ENCODE measurements at regions not wholly inside any gene's neighbourhood (a gene's known extent, or its start where the extent isn't known, plus 50 kb on each side); places are given as distances from the start of the nearest gene placed in this dataset.

DNA sequence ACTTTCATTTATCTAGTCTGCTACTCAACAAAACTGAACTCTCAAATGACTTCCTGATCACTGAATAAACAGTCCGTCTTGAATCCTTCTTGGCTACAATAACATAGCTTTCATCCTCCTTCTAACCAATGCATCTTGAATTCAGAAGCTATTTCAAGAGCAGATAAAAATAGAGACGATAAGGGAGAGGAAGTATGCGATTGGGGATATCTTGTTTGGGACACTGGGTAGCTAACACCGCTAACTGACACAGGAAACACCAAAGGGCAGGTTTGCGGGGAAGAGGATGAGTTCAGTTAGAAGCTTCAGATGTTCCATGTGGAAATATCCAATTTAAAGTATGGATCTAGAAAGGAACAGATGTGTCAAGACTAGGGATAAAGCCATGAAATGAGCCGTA, 102.5 kb downstream of the SLC41A2 start (continued):
- TF ChIP-seq, protein P1, sequence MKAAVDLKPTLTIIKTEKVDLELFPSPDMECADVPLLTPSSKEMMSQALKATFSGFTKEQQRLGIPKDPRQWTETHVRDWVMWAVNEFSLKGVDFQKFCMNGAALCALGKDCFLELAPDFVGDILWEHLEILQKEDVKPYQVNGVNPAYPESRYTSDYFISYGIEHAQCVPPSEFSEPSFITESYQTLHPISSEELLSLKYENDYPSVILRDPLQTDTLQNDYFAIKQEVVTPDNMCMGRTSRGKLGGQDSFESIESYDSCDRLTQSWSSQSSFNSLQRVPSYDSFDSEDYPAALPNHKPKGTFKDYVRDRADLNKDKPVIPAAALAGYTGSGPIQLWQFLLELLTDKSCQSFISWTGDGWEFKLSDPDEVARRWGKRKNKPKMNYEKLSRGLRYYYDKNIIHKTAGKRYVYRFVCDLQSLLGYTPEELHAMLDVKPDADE (IDR thresholded peaks at IDR 0.05) = no peak
- no peak for TF ChIP-seq STAT1 (IDR thresholded peaks at IDR 0.05; ENCODE audit: unreplicated experiment)
- TF ChIP-seq POLR2AphosphoS5 (IDR thresholded peaks at IDR 0.05; ENCODE audit: low read depth) = no peak
- TF ChIP-seq ZNF114 (CRISPR knock-in tag; IDR thresholded peaks at IDR 0.05) = no peak
- no peak for TF ChIP-seq ZNF331 (CRISPR knock-in tag; IDR thresholded peaks at IDR 0.05; ENCODE audit: low read depth)
- TF ChIP-seq EZH2phosphoT487 (IDR thresholded peaks at IDR 0.05; ENCODE audit: unreplicated experiment) = no peak
- TF ChIP-seq NANOG (IDR thresholded peaks at IDR 0.05; ENCODE audit: borderline replicate concordance) = no peak
- no peak for TF ChIP-seq JUNB (IDR thresholded peaks at IDR 0.05; ENCODE audit: unreplicated experiment)

DNA sequence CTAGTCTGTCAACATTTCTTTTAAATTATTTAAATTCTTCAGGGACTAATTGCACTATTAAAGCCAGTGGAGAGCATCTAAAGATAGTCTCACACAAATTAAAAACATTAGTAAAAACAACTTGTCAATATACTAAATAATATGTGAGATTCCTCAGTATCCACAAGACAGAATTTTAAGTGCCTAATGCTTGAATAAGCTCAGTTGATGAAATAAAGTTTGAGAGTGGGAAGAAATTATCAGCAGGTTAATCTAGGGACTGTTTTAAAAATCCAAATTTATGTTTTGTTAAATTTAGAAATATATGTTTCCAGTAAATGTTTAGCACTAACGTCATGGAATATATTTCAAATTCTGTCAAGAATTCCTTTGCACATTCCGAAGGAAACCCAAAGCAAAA, 105.2 kb downstream of the SLC41A2 start:
- H3K27me3 Mint-ChIP-seq (ENCODE audit: insufficient read depth, low read depth, poor library complexity) = no peaks in the 10 kb centered on the region
- no peak for TF ChIP-seq ZNF114 (CRISPR knock-in tag; IDR thresholded peaks at IDR 0.05)
- TF ChIP-seq, protein P2, sequence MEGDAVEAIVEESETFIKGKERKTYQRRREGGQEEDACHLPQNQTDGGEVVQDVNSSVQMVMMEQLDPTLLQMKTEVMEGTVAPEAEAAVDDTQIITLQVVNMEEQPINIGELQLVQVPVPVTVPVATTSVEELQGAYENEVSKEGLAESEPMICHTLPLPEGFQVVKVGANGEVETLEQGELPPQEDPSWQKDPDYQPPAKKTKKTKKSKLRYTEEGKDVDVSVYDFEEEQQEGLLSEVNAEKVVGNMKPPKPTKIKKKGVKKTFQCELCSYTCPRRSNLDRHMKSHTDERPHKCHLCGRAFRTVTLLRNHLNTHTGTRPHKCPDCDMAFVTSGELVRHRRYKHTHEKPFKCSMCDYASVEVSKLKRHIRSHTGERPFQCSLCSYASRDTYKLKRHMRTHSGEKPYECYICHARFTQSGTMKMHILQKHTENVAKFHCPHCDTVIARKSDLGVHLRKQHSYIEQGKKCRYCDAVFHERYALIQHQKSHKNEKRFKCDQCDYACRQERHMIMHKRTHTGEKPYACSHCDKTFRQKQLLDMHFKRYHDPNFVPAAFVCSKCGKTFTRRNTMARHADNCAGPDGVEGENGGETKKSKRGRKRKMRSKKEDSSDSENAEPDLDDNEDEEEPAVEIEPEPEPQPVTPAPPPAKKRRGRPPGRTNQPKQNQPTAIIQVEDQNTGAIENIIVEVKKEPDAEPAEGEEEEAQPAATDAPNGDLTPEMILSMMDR (conservative IDR thresholded peaks at IDR 0.05; ENCODE audit: low read depth in 2 of 2) = no peak
- no peak for TF ChIP-seq EZH2phosphoT487 (IDR thresholded peaks at IDR 0.05; ENCODE audit: unreplicated experiment)
- no peak for TF ChIP-seq EZH2 (IDR thresholded peaks at IDR 0.05; ENCODE audit: low read depth, unreplicated experiment)
- TF ChIP-seq, protein P3, sequence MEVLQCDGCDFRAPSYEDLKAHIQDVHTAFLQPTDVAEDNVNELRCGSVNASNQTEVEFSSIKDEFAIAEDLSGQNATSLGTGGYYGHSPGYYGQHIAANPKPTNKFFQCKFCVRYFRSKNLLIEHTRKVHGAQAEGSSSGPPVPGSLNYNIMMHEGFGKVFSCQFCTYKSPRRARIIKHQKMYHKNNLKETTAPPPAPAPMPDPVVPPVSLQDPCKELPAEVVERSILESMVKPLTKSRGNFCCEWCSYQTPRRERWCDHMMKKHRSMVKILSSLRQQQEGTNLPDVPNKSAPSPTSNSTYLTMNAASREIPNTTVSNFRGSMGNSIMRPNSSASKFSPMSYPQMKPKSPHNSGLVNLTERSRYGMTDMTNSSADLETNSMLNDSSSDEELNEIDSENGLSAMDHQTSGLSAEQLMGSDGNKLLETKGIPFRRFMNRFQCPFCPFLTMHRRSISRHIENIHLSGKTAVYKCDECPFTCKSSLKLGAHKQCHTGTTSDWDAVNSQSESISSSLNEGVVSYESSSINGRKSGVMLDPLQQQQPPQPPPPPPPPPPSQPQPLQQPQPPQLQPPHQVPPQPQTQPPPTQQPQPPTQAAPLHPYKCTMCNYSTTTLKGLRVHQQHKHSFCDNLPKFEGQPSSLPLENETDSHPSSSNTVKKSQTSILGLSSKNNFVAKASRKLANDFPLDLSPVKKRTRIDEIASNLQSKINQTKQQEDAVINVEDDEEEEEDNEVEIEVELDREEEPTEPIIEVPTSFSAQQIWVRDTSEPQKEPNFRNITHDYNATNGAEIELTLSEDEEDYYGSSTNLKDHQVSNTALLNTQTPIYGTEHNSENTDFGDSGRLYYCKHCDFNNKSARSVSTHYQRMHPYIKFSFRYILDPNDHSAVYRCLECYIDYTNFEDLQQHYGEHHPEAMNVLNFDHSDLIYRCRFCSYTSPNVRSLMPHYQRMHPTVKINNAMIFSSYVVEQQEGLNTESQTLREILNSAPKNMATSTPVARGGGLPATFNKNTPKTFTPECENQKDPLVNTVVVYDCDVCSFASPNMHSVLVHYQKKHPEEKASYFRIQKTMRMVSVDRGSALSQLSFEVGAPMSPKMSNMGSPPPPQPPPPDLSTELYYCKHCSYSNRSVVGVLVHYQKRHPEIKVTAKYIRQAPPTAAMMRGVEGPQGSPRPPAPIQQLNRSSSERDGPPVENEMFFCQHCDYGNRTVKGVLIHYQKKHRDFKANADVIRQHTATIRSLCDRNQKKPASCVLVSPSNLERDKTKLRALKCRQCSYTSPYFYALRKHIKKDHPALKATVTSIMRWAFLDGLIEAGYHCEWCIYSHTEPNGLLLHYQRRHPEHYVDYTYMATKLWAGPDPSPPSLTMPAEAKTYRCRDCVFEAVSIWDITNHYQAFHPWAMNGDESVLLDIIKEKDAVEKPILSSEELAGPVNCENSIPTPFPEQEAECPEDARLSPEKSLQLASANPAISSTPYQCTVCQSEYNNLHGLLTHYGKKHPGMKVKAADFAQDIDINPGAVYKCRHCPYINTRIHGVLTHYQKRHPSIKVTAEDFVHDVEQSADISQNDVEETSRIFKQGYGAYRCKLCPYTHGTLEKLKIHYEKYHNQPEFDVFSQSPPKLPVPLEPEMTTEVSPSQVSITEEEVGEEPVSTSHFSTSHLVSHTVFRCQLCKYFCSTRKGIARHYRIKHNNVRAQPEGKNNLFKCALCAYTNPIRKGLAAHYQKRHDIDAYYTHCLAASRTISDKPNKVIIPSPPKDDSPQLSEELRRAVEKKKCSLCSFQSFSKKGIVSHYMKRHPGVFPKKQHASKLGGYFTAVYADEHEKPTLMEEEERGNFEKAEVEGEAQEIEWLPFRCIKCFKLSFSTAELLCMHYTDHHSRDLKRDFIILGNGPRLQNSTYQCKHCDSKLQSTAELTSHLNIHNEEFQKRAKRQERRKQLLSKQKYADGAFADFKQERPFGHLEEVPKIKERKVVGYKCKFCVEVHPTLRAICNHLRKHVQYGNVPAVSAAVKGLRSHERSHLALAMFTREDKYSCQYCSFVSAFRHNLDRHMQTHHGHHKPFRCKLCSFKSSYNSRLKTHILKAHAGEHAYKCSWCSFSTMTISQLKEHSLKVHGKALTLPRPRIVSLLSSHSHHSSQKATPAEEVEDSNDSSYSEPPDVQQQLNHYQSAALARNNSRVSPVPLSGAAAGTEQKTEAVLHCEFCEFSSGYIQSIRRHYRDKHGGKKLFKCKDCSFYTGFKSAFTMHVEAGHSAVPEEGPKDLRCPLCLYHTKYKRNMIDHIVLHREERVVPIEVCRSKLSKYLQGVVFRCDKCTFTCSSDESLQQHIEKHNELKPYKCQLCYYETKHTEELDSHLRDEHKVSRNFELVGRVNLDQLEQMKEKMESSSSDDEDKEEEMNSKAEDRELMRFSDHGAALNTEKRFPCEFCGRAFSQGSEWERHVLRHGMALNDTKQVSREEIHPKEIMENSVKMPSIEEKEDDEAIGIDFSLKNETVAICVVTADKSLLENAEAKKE (CRISPR knock-in tag; IDR thresholded peaks at IDR 0.05) = no peak
- TF ChIP-seq JUNB (IDR thresholded peaks at IDR 0.05; ENCODE audit: unreplicated experiment) = no peak
- TF ChIP-seq POLR2AphosphoS5 (IDR thresholded peaks at IDR 0.05; ENCODE audit: low read depth) = no peak
- no peak for TF ChIP-seq CREB1 (CRISPR knock-in tag; IDR thresholded peaks at IDR 0.05; ENCODE audit: low read depth)
- TF ChIP-seq, protein P1 (IDR thresholded peaks at IDR 0.05) = no peak
- no peak for TF ChIP-seq ZNF331 (CRISPR knock-in tag; IDR thresholded peaks at IDR 0.05; ENCODE audit: low read depth)
- no peak for TF ChIP-seq STAT1 (IDR thresholded peaks at IDR 0.05; ENCODE audit: unreplicated experiment)

More for the DNA sequence above, 105.2 kb downstream of the SLC41A2 start:
- Mint-ChIP-seq H3K27ac (no peak overlapping the region), H3K4me1 (no peaks in the 10 kb centered on the region), H3K4me3 (no peak overlapping the region), H3K9me3 (no peaks in the 10 kb centered on the region), H3K36me3 (ENCODE audit: low read depth) (no peaks in the 10 kb centered on the region)
- Histone ChIP-seq H3K79me2 (replicated peaks; ENCODE audit: insufficient read depth) (no peaks in the 10 kb centered on the region), H3K36me3 (ENCODE audit: insufficient read depth) (no peaks in the 10 kb centered on the region), H3F3A (replicated peaks; ENCODE audit: low read depth) (no peaks in the 10 kb centered on the region), H3K4me3 (no peak overlapping the region), H3K4me1 (ENCODE audit: insufficient read depth) (no peaks in the 10 kb centered on the region), H3K9me2 (ENCODE audit: insufficient read depth) (no peaks in the 10 kb centered on the region), H3K27ac (ENCODE audit: low read depth) (no peak overlapping the region), H4K20me1 (replicated peaks; ENCODE audit: insufficient read depth) (no peaks in the 10 kb centered on the region), H2AFZ (no peak overlapping the region), H3K27me3 (ENCODE audit: insufficient read depth) (no peaks in the 10 kb centered on the region), H3K4me2 (no peak overlapping the region)
- DNase-seq (ENCODE audit: low spot score) = no peak
- no peak for ATAC-seq

Measured in GM23338 (cell line).